ENCODE measurements at regions not wholly inside any gene's neighbourhood (a gene's known extent, or its start where the extent isn't known, plus 50 kb on each side); places are given as distances from the start of the nearest gene placed in this dataset.
"Not testable (repeated sequence)": the region's sequence is repeated elsewhere in the genome, so short reads cannot be mapped to it uniquely, and the experiment has no call there.

GRCh38 chr7:109873296-109873695 is 1217.6 kb upstream of the LRRN3 start:
- no peak overlapping the region for H3K27ac Mint-ChIP-seq
- no peak for TF ChIP-seq CTCF (IDR thresholded peaks at IDR 0.05; ENCODE audit: unreplicated experiment)
- DNase-seq (ENCODE audit: low spot score in 2 of 2, unreplicated experiment in 2 of 2), result no peak
- no peaks in the 10 kb centered on the region for H3K9me3 Mint-ChIP-seq
- H3K4me3 Mint-ChIP-seq, result no peak overlapping the region
- H3K36me3 Mint-ChIP-seq, result no peaks in the 10 kb centered on the region
- peaks cover 11% of the 10 kb centered on the region for H3K4me1 Mint-ChIP-seq
- H3K27me3 Mint-ChIP-seq (ENCODE audit: low read depth), result no peaks in the 10 kb centered on the region

- H3K27me3 Mint-ChIP-seq (ENCODE audit: low read depth), result no peaks in the 10 kb centered on the region
- DNase-seq (ENCODE audit: low spot score in 2 of 2, unreplicated experiment in 2 of 2), result no peak
- H3K4me1 Mint-ChIP-seq, result peaks cover 18% of the 10 kb centered on the region
- H3K27ac Mint-ChIP-seq, result no peak overlapping the region
- H3K9me3 Mint-ChIP-seq, result no peaks in the 10 kb centered on the region
- no peak overlapping the region for H3K4me3 Mint-ChIP-seq
- no peak for TF ChIP-seq CTCF (IDR thresholded peaks at IDR 0.05; ENCODE audit: unreplicated experiment)
- H3K36me3 Mint-ChIP-seq, result no peaks in the 10 kb centered on the region
These were observed 1211.6 kb upstream of the LRRN3 start for GRCh38 chr7:109879287-109879828.

GRCh38 chr7:109890622-109891021 is 1200.3 kb upstream of the LRRN3 start:
- H3K4me1 Mint-ChIP-seq, result peaks cover 13% of the 10 kb centered on the region
- TF ChIP-seq CTCF (IDR thresholded peaks at IDR 0.05; ENCODE audit: unreplicated experiment), result no peak
- no peak for DNase-seq (ENCODE audit: low spot score in 2 of 2, unreplicated experiment in 2 of 2)
- no peak overlapping the region for H3K4me3 Mint-ChIP-seq
- no peaks in the 10 kb centered on the region for H3K36me3 Mint-ChIP-seq
- H3K9me3 Mint-ChIP-seq, result peaks cover 5% of the 10 kb centered on the region
- H3K27me3 Mint-ChIP-seq (ENCODE audit: low read depth), result no peaks in the 10 kb centered on the region
- H3K27ac Mint-ChIP-seq, result no peak overlapping the region

DNA sequence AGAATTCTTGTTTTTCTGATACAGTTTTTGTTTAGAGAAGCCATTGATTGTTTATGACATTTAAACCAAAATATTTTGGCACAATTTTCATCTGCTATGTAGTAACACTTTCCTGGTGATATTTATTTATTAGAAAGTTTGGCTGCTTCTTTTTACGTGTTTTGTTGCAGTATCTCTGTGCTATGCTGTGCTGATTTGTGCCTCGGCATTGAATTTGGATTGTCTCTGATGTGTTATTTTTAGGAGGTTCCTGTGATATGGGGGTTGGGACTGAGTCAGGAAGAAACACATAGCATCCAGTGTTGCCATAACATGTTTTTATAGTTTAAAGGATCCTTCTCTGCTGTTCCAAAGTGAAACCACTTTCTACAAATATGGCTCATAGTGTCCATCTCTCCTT is 1197.7 kb upstream of the LRRN3 start:
- Mint-ChIP-seq H3K9me3 (peaks cover 5% of the 10 kb centered on the region), H3K36me3 (no peaks in the 10 kb centered on the region), H3K27me3 (ENCODE audit: low read depth) (no peaks in the 10 kb centered on the region), H3K27ac (peak overlapping the region; percentile 32), H3K4me3 (no peak overlapping the region), H3K4me1 (peaks cover 13% of the 10 kb centered on the region)
- no peak for TF ChIP-seq CTCF (IDR thresholded peaks at IDR 0.05; ENCODE audit: unreplicated experiment)
- DNase-seq (ENCODE audit: low spot score in 2 of 2, unreplicated experiment in 2 of 2), result no peak

GRCh38 chr7:109895536-109895935 is 1195.4 kb upstream of the LRRN3 start:
- TF ChIP-seq CTCF (IDR thresholded peaks at IDR 0.05; ENCODE audit: unreplicated experiment), result no peak
- no peak for DNase-seq (ENCODE audit: low spot score in 2 of 2, unreplicated experiment in 2 of 2)
- Mint-ChIP-seq H3K27me3 (ENCODE audit: low read depth) (no peaks in the 10 kb centered on the region), H3K36me3 (no peaks in the 10 kb centered on the region), H3K4me1 (peaks cover 12% of the 10 kb centered on the region), H3K9me3 (no peaks in the 10 kb centered on the region), H3K27ac (no peak overlapping the region), H3K4me3 (no peak overlapping the region)

DNA sequence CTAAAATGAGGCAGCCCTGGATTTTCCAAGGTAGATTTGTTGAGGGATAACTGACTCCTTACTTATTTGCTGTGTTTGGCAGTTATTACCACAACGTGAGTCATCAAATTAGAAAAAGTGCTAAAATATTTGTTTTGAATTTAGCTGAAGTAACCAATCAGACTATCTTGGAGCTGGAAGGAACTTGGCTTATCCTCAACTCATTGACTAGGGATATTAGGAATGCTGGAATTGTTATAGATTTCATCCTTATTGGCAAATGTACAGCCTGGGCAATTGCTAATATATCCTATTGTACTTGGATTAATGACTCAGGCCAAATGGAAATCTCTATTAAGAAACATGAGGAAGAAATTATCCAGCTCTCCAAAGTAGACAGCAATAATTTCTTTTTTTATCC is 1189.0 kb upstream of the LRRN3 start:
- peaks cover 7% of the 10 kb centered on the region for H3K9me3 Mint-ChIP-seq
- no peak overlapping the region for H3K27ac Mint-ChIP-seq
- no peak overlapping the region for H3K4me3 Mint-ChIP-seq
- no peak for DNase-seq (ENCODE audit: low spot score in 2 of 2, unreplicated experiment in 2 of 2)
- H3K4me1 Mint-ChIP-seq, result no peaks in the 10 kb centered on the region
- no peak for TF ChIP-seq CTCF (IDR thresholded peaks at IDR 0.05; ENCODE audit: unreplicated experiment)
- H3K27me3 Mint-ChIP-seq (ENCODE audit: low read depth), result no peaks in the 10 kb centered on the region
- H3K36me3 Mint-ChIP-seq, result no peaks in the 10 kb centered on the region

DNA sequence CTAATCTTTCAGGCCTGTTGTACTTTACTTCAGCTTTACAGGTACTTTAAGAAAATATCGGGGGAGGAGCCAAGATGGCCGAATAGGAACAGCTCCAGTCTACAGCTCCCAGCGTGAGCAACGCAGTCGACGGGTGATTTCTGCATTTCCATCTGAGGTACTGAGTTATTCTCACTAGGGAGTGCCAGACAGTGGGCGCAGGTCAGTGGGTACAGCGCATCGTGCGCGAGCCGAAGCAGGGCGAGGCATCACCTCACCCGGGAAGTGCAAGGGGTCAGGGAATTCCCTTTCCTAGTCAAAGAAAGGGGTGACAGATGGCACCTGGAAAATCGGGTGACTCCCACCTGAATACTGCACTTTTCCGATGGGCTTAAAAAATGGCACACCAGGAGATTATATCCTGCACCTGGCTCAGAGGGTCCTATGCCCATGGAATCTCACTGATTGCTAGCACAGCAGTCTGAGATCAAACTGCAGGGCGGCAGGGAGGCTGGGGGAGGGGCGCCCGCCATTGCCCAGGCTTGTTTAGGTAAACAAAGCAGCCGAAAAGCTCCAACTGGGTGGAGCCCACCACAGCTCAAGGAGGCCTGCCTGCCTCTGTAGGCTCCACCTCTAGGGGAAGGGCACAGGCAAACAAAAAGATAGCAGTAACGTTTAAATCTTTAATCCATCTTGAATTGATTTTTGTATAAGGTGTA is 1185.4 kb upstream of the LRRN3 start:
- peaks cover 21% of the 10 kb centered on the region for H3K9me3 Mint-ChIP-seq
- H3K36me3 Mint-ChIP-seq; H3K27ac Mint-ChIP-seq; H3K27me3 Mint-ChIP-seq (ENCODE audit: low read depth); H3K4me3 Mint-ChIP-seq; DNase-seq (ENCODE audit: low spot score in 2 of 2, unreplicated experiment in 2 of 2); H3K4me1 Mint-ChIP-seq: not testable (repeated sequence)

Data from mesothelial cell of epicardium (in vitro differentiated cells).